SU-DHL-6 (cell line): ENCODE measurements at regions not wholly inside any gene's neighbourhood (a gene's known extent, or its start where the extent isn't known, plus 50 kb on each side); places are given as distances from the start of the nearest gene placed in this dataset.

ENCODE experiments used
- H2AFZ ChIP-seq: fragments of 200-600 bp; sonication (generic); 2 replicates; pipeline ENCODE4 v1.6.1; 2014; ENCODE audit warnings: low read depth, mild to moderate bottlenecking, moderate library complexity, mixed read lengths, antibody characterized with exemption, low read length; ENCODE audit not compliant: severe bottlenecking
- H3F3A ChIP-seq: fragments of 200-600 bp; shearing (Covaris generic); 2 replicates; pipeline ENCODE4 v1.6.0; 2016; ENCODE audit warnings: antibody characterized with exemption, mild to moderate bottlenecking; ENCODE audit not compliant: insufficient read depth
- H3K27ac ChIP-seq: fragments of 200-600 bp; sonication (generic); 2 replicates; pipeline ENCODE4 v1.5.1; 2016; ENCODE audit warnings: low read depth, mild to moderate bottlenecking, low read length, moderate library complexity, mixed read lengths
- H3K27me3 ChIP-seq: fragments of 200-600 bp; sonication (generic), shearing (Covaris generic); 2 replicates; pipeline ENCODE4 v1.6.0; 2014; ENCODE audit warnings: mild to moderate bottlenecking, low read length
- H3K36me3 ChIP-seq: fragments of 200-600 bp; sonication (generic); 2 replicates; pipeline ENCODE4 v1.6.1; 2014; ENCODE audit warnings: mild to moderate bottlenecking, low read length, mixed read lengths
- H3K4me2 ChIP-seq: fragments of 300-600, 200-600 bp; shearing (Covaris generic), sonication (generic); 2 replicates; pipeline ENCODE4 v1.6.0; 2014; ENCODE audit warnings: low read length, low read depth, mild to moderate bottlenecking; ENCODE audit not compliant: poor library complexity, severe bottlenecking
- H3K4me3 ChIP-seq: fragments of 200-600 bp; sonication (generic); 2 replicates; pipeline ENCODE4 v1.5.1; 2014; ENCODE audit warnings: antibody characterized with exemption, low read length, mild to moderate bottlenecking, mixed read lengths; ENCODE audit not compliant: insufficient read depth, poor library complexity, severe bottlenecking
- H3K79me2 ChIP-seq: fragments of 200-600 bp; sonication (generic); 2 replicates; pipeline ENCODE4 v1.6.1; 2014; ENCODE audit warnings: mild to moderate bottlenecking, low read length, moderate library complexity; ENCODE audit not compliant: insufficient read depth
- H3K9ac ChIP-seq: fragments of 200-600 bp; sonication (generic); 2 replicates; pipeline ENCODE4 v1.7.0; 2014; ENCODE audit warnings: mild to moderate bottlenecking, low read length
- H3K9me2 ChIP-seq: fragments of 200-600 bp; sonication (generic); replicated peaks from 2 replicates; pipeline ENCODE4 v1.6.1; 2014; ENCODE audit warnings: low read length; ENCODE audit not compliant: insufficient read depth
- H3K9me3 ChIP-seq: fragments of 200-600 bp; sonication (generic); 2 replicates; pipeline ENCODE4 v1.6.1; 2014; ENCODE audit warnings: low read length, mixed read lengths; ENCODE audit not compliant: insufficient read depth
- H4K20me1 ChIP-seq: fragments of 200-600 bp; sonication (generic); 2 replicates; pipeline ENCODE4 v1.6.1; 2014; ENCODE audit warnings: low read depth, mild to moderate bottlenecking, antibody characterized with exemption, low read length, moderate library complexity, mixed read lengths
- EZH2phosphoT487 ChIP-seq: fragments of 200-600 bp; sonication (generic), shearing (Covaris generic); conservative IDR thresholded peaks from 2 replicates; pipeline ENCODE4 v1.6.1; 2018; ENCODE audit warnings: mild to moderate bottlenecking, antibody characterized with exemption, low read length, moderate library complexity, mixed read lengths
- TF ChIP-seq, protein P1 (sequence below): fragments of 200-600 bp; sonication (generic); IDR thresholded peaks from one replicate; pipeline ENCODE4 v1.5.1; 2017; ENCODE audit warnings: antibody characterized with exemption, mild to moderate bottlenecking, low read length, moderate library complexity; ENCODE audit not compliant: insufficient read depth, poor library complexity, severe bottlenecking

GRCh38 chr18:4871197-4871596, 325.9 kb downstream of the AKAIN1 start:
- no peak overlapping the region for H3K4me3 ChIP-seq
- TF ChIP-seq EZH2phosphoT487: no peak
- TF ChIP-seq, protein P1, sequence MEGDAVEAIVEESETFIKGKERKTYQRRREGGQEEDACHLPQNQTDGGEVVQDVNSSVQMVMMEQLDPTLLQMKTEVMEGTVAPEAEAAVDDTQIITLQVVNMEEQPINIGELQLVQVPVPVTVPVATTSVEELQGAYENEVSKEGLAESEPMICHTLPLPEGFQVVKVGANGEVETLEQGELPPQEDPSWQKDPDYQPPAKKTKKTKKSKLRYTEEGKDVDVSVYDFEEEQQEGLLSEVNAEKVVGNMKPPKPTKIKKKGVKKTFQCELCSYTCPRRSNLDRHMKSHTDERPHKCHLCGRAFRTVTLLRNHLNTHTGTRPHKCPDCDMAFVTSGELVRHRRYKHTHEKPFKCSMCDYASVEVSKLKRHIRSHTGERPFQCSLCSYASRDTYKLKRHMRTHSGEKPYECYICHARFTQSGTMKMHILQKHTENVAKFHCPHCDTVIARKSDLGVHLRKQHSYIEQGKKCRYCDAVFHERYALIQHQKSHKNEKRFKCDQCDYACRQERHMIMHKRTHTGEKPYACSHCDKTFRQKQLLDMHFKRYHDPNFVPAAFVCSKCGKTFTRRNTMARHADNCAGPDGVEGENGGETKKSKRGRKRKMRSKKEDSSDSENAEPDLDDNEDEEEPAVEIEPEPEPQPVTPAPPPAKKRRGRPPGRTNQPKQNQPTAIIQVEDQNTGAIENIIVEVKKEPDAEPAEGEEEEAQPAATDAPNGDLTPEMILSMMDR: no peak
- no peak overlapping the region for H2AFZ ChIP-seq
- H3K9me2 ChIP-seq: no peaks in the 10 kb centered on the region
- no peaks in the 10 kb centered on the region for H3K36me3 ChIP-seq
- no peak overlapping the region for H3K4me2 ChIP-seq
- H3K27me3 ChIP-seq: no peaks in the 10 kb centered on the region
- H3K79me2 ChIP-seq: no peaks in the 10 kb centered on the region
- no peak overlapping the region for H3K27ac ChIP-seq
- H3F3A ChIP-seq: no peaks in the 10 kb centered on the region
- no peaks in the 10 kb centered on the region for H3K9me3 ChIP-seq
- H4K20me1 ChIP-seq: no peaks in the 10 kb centered on the region
- no peak overlapping the region for H3K9ac ChIP-seq

DNA sequence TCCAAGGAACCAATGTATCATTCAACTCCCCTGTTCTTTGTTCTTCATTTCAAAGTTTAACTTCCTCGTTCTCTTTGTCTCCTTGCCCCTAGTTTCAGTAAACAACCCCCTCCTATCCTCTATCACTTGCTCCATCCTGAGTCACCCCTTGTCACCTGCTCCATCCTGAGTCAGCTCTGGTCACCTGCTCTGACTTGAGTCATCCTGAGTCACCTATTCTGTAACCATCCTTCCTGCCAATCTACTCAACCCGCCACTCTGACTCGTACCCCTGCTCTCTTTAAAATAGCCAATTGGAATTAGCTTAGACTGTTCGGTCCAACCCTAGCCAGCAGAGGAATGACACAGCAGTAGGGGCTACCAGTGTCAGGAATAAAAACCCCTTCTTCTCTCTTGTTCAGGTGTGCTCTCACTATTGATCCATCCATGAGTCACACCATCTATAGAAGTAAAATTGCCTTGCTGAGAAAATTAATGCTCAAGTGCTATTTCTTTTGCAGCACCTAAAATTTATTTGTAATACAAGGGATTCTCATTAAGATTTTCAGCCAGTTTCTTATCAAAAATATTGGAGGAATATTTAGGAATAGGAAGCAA, 326.8 kb downstream of the AKAIN1 start:
- H3K9me2 ChIP-seq: no peaks in the 10 kb centered on the region
- no peaks in the 10 kb centered on the region for H4K20me1 ChIP-seq
- H3K9ac ChIP-seq: no peak overlapping the region
- H3K79me2 ChIP-seq: no peaks in the 10 kb centered on the region
- no peak overlapping the region for H2AFZ ChIP-seq
- no peaks in the 10 kb centered on the region for H3K9me3 ChIP-seq
- no peaks in the 10 kb centered on the region for H3F3A ChIP-seq
- H3K36me3 ChIP-seq: no peaks in the 10 kb centered on the region
- H3K4me3 ChIP-seq: no peak overlapping the region
- no peaks in the 10 kb centered on the region for H3K27me3 ChIP-seq
- no peak for TF ChIP-seq EZH2phosphoT487
- TF ChIP-seq, protein P1: no peak
- no peak overlapping the region for H3K4me2 ChIP-seq
- H3K27ac ChIP-seq: no peak overlapping the region

DNA sequence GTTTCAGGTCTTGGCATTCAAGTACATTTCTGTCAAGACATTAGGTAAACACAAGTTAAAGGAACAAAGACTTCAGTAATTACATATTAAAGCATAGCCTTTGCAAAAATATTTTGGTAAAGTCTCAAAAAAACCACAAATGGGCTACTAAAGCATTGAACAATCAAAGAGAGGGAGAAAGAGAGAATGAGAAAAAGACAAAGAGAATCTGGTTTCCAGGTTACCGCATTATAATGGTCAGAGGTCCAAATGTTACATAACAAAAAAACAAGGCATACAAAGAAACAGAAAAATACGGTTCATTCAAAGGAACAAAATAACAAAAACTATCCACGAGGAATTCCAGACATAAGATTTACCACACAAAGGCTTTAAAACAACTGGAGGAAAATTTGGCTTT, 327.9 kb downstream of the AKAIN1 start:
- Histone ChIP-seq H3K9me3 (no peaks in the 10 kb centered on the region), H3K27ac (no peak overlapping the region), H3K9me2 (no peaks in the 10 kb centered on the region), H3K79me2 (no peaks in the 10 kb centered on the region), H3K4me3 (no peak overlapping the region), H2AFZ (no peak overlapping the region), H3K9ac (no peak overlapping the region), H3K36me3 (no peaks in the 10 kb centered on the region), H3F3A (no peaks in the 10 kb centered on the region), H3K4me2 (no peak overlapping the region), H3K27me3 (no peaks in the 10 kb centered on the region), H4K20me1 (no peaks in the 10 kb centered on the region)
- no peak for TF ChIP-seq EZH2phosphoT487
- TF ChIP-seq, protein P1: no peak
